Astrocyte (in vitro differentiated cells and primary cell): ENCODE measurements at regions not wholly inside any gene's neighbourhood (a gene's known extent, or its start where the extent isn't known, plus 50 kb on each side); places are given as distances from the start of the nearest gene placed in this dataset.
A peak's percentile ranks its signal among the peaks of the same experiment; 100 is the strongest.

Experiments used
- DNase-seq: peaks from one replicate; pipeline ENCODE4 v3.0.0-alpha.2; 2010; ENCODE audit warnings: low read depth
- FAIRE-seq: peaks from 2 replicates; lab custom pipeline; 2011; peaks lifted over from hg19 to GRCh38; lab: Jason Lieb, UNC
- H2AFZ ChIP-seq: 2 replicates; pipeline ENCODE4 v1.6.0; 2012; ENCODE audit warnings: low read depth, low read length, inconsistent platforms
- H3K27ac ChIP-seq: 2 replicates; pipeline ENCODE4 v1.5.1; 2011; ENCODE audit warnings: low read depth, low read length, inconsistent platforms
- H3K27me3 ChIP-seq: 2 replicates; pipeline ENCODE4 v1.6.0; 2011; ENCODE audit warnings: low read length, inconsistent platforms; ENCODE audit not compliant: insufficient read depth
- H3K36me3 ChIP-seq: 2 replicates; pipeline ENCODE4 v1.5.1; 2011; ENCODE audit warnings: low read length, inconsistent platforms; ENCODE audit not compliant: insufficient read depth
- H3K4me1 ChIP-seq: 2 replicates; pipeline ENCODE4 v1.5.1; 2011; ENCODE audit warnings: low read length, inconsistent platforms; ENCODE audit not compliant: insufficient read depth
- H3K4me2 ChIP-seq: 2 replicates; pipeline ENCODE4 v1.6.0; 2012; ENCODE audit warnings: low read length, inconsistent platforms
- H3K4me3 ChIP-seq: 2 replicates; pipeline ENCODE4 v1.5.1; 2011; ENCODE audit warnings: low read depth, mild to moderate bottlenecking, low read length, inconsistent platforms; ENCODE audit not compliant: insufficient read depth
- H3K79me2 ChIP-seq: 2 replicates; pipeline ENCODE4 v1.6.0; 2012; ENCODE audit warnings: mild to moderate bottlenecking, low read length, inconsistent platforms; ENCODE audit not compliant: insufficient read depth
- H3K9ac ChIP-seq: 2 replicates; pipeline ENCODE4 v1.6.0; 2012; ENCODE audit warnings: mild to moderate bottlenecking, low read length, inconsistent platforms
- H3K9me3 ChIP-seq: 2 replicates; pipeline ENCODE4 v1.5.1; 2012; ENCODE audit warnings: low read depth, mild to moderate bottlenecking, low read length, inconsistent platforms; ENCODE audit not compliant: insufficient read depth
- H4K20me1 ChIP-seq: 2 replicates; pipeline ENCODE4 v1.6.0; 2012; ENCODE audit warnings: low read length, inconsistent platforms; ENCODE audit not compliant: insufficient read depth
- H3K27ac Mint-ChIP-seq: one replicate; pipeline ENCODE4 v1.8.0; 2021; ENCODE audit warnings: mild to moderate bottlenecking, mixed read lengths; ENCODE audit not compliant: unreplicated experiment
- H3K27me3 Mint-ChIP-seq: one replicate; pipeline ENCODE4 v1.8.0; 2021; ENCODE audit warnings: low read depth, mixed read lengths; ENCODE audit not compliant: unreplicated experiment
- H3K36me3 Mint-ChIP-seq: one replicate; pipeline ENCODE4 v1.8.0; 2021; ENCODE audit warnings: low read depth, mixed read lengths; ENCODE audit not compliant: unreplicated experiment
- H3K4me1 Mint-ChIP-seq: one replicate; pipeline ENCODE4 v1.8.0; 2021; ENCODE audit warnings: low read depth, mixed read lengths; ENCODE audit not compliant: unreplicated experiment
- H3K4me3 Mint-ChIP-seq: one replicate; pipeline ENCODE4 v1.8.0; 2021; ENCODE audit warnings: mild to moderate bottlenecking, moderate library complexity, mixed read lengths; ENCODE audit not compliant: unreplicated experiment
- H3K9me3 Mint-ChIP-seq: one replicate; pipeline ENCODE4 v1.8.0; 2021; ENCODE audit warnings: mild to moderate bottlenecking, mixed read lengths; ENCODE audit not compliant: unreplicated experiment
- EZH2 ChIP-seq: IDR thresholded peaks from 2 replicates; pipeline ENCODE4 v1.6.1; 2012; ENCODE audit warnings: mild to moderate bottlenecking, low read length, inconsistent platforms; ENCODE audit not compliant: insufficient read depth
- TF ChIP-seq, protein P1 (sequence below): IDR thresholded peaks from 2 replicates; pipeline ENCODE4 v1.5.1; 2011; ENCODE audit warnings: low read depth, mild to moderate bottlenecking, inconsistent platforms, low read length, moderate library complexity; ENCODE audit not compliant: insufficient read depth

GRCh38 chr4:100716416-100716815 is 198.6 kb upstream of the EMCN start:
- H3K27ac Mint-ChIP-seq: no peak overlapping the region
- no peak overlapping the region for H3K9ac ChIP-seq
- no peaks in the 10 kb centered on the region for H3K9me3 ChIP-seq
- H3K27me3 ChIP-seq: no peaks in the 10 kb centered on the region
- DNase-seq (no peak), FAIRE-seq (no peak)
- H3K79me2 ChIP-seq: no peaks in the 10 kb centered on the region
- TF ChIP-seq EZH2: no peak
- TF ChIP-seq, protein P1, sequence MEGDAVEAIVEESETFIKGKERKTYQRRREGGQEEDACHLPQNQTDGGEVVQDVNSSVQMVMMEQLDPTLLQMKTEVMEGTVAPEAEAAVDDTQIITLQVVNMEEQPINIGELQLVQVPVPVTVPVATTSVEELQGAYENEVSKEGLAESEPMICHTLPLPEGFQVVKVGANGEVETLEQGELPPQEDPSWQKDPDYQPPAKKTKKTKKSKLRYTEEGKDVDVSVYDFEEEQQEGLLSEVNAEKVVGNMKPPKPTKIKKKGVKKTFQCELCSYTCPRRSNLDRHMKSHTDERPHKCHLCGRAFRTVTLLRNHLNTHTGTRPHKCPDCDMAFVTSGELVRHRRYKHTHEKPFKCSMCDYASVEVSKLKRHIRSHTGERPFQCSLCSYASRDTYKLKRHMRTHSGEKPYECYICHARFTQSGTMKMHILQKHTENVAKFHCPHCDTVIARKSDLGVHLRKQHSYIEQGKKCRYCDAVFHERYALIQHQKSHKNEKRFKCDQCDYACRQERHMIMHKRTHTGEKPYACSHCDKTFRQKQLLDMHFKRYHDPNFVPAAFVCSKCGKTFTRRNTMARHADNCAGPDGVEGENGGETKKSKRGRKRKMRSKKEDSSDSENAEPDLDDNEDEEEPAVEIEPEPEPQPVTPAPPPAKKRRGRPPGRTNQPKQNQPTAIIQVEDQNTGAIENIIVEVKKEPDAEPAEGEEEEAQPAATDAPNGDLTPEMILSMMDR: no peak
- no peak overlapping the region for H3K4me3 ChIP-seq
- no peaks in the 10 kb centered on the region for H3K9me3 Mint-ChIP-seq
- no peak overlapping the region for H3K4me3 Mint-ChIP-seq
- H3K27me3 Mint-ChIP-seq: no peaks in the 10 kb centered on the region
- H2AFZ ChIP-seq: no peak overlapping the region
- no peaks in the 10 kb centered on the region for H3K36me3 ChIP-seq
- no peaks in the 10 kb centered on the region for H3K4me1 Mint-ChIP-seq
- no peak overlapping the region for H3K4me2 ChIP-seq
- H4K20me1 ChIP-seq: no peaks in the 10 kb centered on the region
- no peaks in the 10 kb centered on the region for H3K4me1 ChIP-seq
- no peak overlapping the region for H3K27ac ChIP-seq
- H3K36me3 Mint-ChIP-seq: no peaks in the 10 kb centered on the region

DNA sequence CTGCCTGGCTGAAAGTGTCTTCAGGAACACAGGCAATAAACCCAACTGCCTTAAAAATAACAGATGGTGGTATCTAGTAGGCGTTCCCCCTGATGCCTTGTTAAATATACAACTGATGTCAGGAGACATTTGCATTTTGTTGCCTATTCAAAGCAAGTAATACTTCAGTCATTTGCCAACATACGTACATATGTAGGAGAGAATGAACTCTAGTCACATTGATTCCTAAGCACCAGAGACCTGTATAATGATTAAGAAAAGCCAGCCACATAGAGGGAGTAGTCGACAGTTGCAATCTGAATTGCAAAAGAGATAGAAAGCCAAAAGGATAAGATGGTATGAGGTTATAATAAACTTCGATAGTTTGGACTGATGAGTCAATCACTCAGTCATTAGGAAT is 191.0 kb upstream of the EMCN start:
- no peak overlapping the region for H3K4me3 Mint-ChIP-seq

GRCh38 chr4:100707786-100708185 is 190.0 kb upstream of the EMCN start:
- H3K27me3 ChIP-seq: no peaks in the 10 kb centered on the region
- H3K36me3 Mint-ChIP-seq: no peaks in the 10 kb centered on the region
- H3K27ac Mint-ChIP-seq: no peak overlapping the region
- H3K9me3 Mint-ChIP-seq: no peaks in the 10 kb centered on the region
- no peaks in the 10 kb centered on the region for H3K36me3 ChIP-seq
- FAIRE-seq (no peak), DNase-seq (peak; percentile 33)
- H3K4me3 ChIP-seq: no peak overlapping the region
- H3K4me1 Mint-ChIP-seq: peaks cover 4% of the 10 kb centered on the region
- no peaks in the 10 kb centered on the region for H4K20me1 ChIP-seq
- TF ChIP-seq, protein P1: no peak
- no peak for TF ChIP-seq EZH2
- no peaks in the 10 kb centered on the region for H3K79me2 ChIP-seq
- no peak overlapping the region for H3K4me2 ChIP-seq
- H3K9me3 ChIP-seq: no peaks in the 10 kb centered on the region
- no peak overlapping the region for H2AFZ ChIP-seq
- H3K4me1 ChIP-seq: no peaks in the 10 kb centered on the region
- no peaks in the 10 kb centered on the region for H3K27me3 Mint-ChIP-seq
- H3K4me3 Mint-ChIP-seq: no peak overlapping the region
- no peak overlapping the region for H3K27ac ChIP-seq
- no peak overlapping the region for H3K9ac ChIP-seq

More for the DNA sequence above, 191.0 kb upstream of the EMCN start:
- Histone ChIP-seq H3K4me3 (no peak overlapping the region), H3K27me3 (no peaks in the 10 kb centered on the region), H2AFZ (no peak overlapping the region), H3K27ac (no peak overlapping the region), H3K9me3 (no peaks in the 10 kb centered on the region), H3K4me1 (no peaks in the 10 kb centered on the region), H3K36me3 (no peaks in the 10 kb centered on the region), H3K9ac (no peak overlapping the region), H4K20me1 (no peaks in the 10 kb centered on the region), H3K79me2 (no peaks in the 10 kb centered on the region), H3K4me2 (no peak overlapping the region)
- TF ChIP-seq, protein P1: no peak
- TF ChIP-seq EZH2: no peak
- FAIRE-seq (no peak), DNase-seq (no peak)
- Mint-ChIP-seq H3K4me1 (peaks cover 4% of the 10 kb centered on the region), H3K27ac (no peak overlapping the region), H3K36me3 (no peaks in the 10 kb centered on the region), H3K27me3 (no peaks in the 10 kb centered on the region), H3K9me3 (no peaks in the 10 kb centered on the region)
